HCT116 (cell line): ENCODE measurements at regions not wholly inside any gene's neighbourhood (a gene's known extent, or its start where the extent isn't known, plus 50 kb on each side); places are given as distances from the start of the nearest gene placed in this dataset.

Experiments used
- ATAC-seq: fragments of 200-7000 bp; cut with Tn5 transposase; 2 replicates; pipeline ENCODE4 v1.9.1; 2020; ENCODE audit warnings: mild to moderate bottlenecking, moderate library complexity
- BruUV-seq: library from RNA; stranded (reverse); fragments of 400-500 nt; replicated peaks from 2 replicates; lab custom pipeline; 2021; lab: Mats Ljungman, UMichigan
- CTCF ChIA-PET: fragments of 300-600 bp; sonication (Branson Sonifier 250); formaldehyde crosslinking; loops from one replicate; lab custom pipeline; 2021; ENCODE audit warnings: antibody characterized with exemption; lab: Charles Lee
- POLR2A ChIA-PET: fragments of 300-600, 350-600 bp; sonication (Branson Sonifier 250); formaldehyde crosslinking; loops from one replicate; lab custom pipeline; 2021; ENCODE audit warnings: antibody characterized with exemption; lab: Charles Lee
- RAD21 ChIA-PET, 2 experiments: fragments of 300-600 bp; sonication (Branson Sonifier 250); formaldehyde crosslinking; loops; one replicate each; lab custom pipeline; 2023; ENCODE audit warnings: low total read pairs in 2 of 2; ENCODE audit not compliant: uncharacterized antibody in 2 of 2, unreplicated experiment in 2 of 2, low non-redundant PET in 1 of 2; lab: Charles Lee
- DNase-seq: peaks from one replicate; pipeline ENCODE4 v3.0.0-alpha.2; 2010; ENCODE audit warnings: low read depth, low spot score
- H2AFZ ChIP-seq: fragments of 200-600 bp; shearing (Covaris generic), sonication (generic); 2 replicates; pipeline ENCODE4 v1.6.1; 2017; ENCODE audit warnings: low read depth, mixed run types, mixed read lengths, antibody characterized with exemption, low read length; ENCODE audit not compliant: poor library complexity, severe bottlenecking
- H3K27ac ChIP-seq: 2 replicates; pipeline ENCODE4 v1.5.1; 2012; ENCODE audit warnings: low read depth, low read length
- H3K27me3 ChIP-seq: fragments of 200-600 bp; sonication (generic); 2 replicates; pipeline ENCODE4 v1.6.1; 2016; ENCODE audit warnings: mixed run types, low read length, mixed read lengths; ENCODE audit not compliant: insufficient read depth
- H3K36me3 ChIP-seq, 2 experiments: fragments of 200-500 bp in 1 of 2; fragments of 200-600 bp in 1 of 2; sonication (Bioruptor generic) in 1 of 2; sonication (generic) in 1 of 2; 2 replicates each; pipeline versions ENCODE4 v1.5.1 to v1.6.1; 2014 to 2016; ENCODE audit warnings: low read length in 2 of 2, inconsistent platforms in 1 of 2, mixed read lengths in 1 of 2, mixed run types in 1 of 2; ENCODE audit not compliant: insufficient read depth in 2 of 2, control insufficient read depth in 1 of 2
- H3K4me1 ChIP-seq, 2 experiments: fragments of 200-600 bp in 1 of 2; sonication (generic) in 1 of 2; 2 replicates each; pipeline versions ENCODE4 v1.5.1 to v1.6.1; 2012 to 2017; ENCODE audit warnings: low read length in 2 of 2, inconsistent platforms in 1 of 2, mild to moderate bottlenecking in 1 of 2, mixed read lengths in 1 of 2, mixed run types in 1 of 2, moderate library complexity in 1 of 2; ENCODE audit not compliant: insufficient read depth in 2 of 2, control insufficient read depth in 1 of 2
- H3K4me2 ChIP-seq: fragments of 200-600 bp; sonication (generic); 2 replicates; pipeline ENCODE4 v1.6.1; 2017; ENCODE audit warnings: mixed run types, low read length, mixed read lengths
- H3K4me3 ChIP-seq, 2 experiments: fragments of 200-600 bp in 1 of 2; sonication (generic) in 1 of 2; replicated peaks in 1 of 2; 2 replicates each; pipeline ENCODE4 v1.5.1; 2011 to 2016; ENCODE audit warnings: low read length in 2 of 2, control low read depth in 1 of 2, low read depth in 1 of 2, mild to moderate bottlenecking in 1 of 2, mixed read lengths in 1 of 2, mixed run types in 1 of 2
- H3K79me2 ChIP-seq: fragments of 200-600 bp; sonication (generic); 2 replicates; pipeline ENCODE4 v1.6.1; 2017; ENCODE audit warnings: mild to moderate bottlenecking, mixed run types, low read length, moderate library complexity, mixed read lengths; ENCODE audit not compliant: insufficient read depth
- H3K9ac ChIP-seq: fragments of 200-600 bp; sonication (generic); 2 replicates; pipeline ENCODE4 v1.6.1; 2016; ENCODE audit warnings: low read length, mixed read lengths
- H3K9me2 ChIP-seq: fragments of 200-600 bp; sonication (generic), shearing (Covaris generic); 2 replicates; pipeline ENCODE4 v1.6.1; 2017; ENCODE audit warnings: mixed run types, mild to moderate bottlenecking, moderate library complexity; ENCODE audit not compliant: insufficient read depth
- H3K9me3 ChIP-seq, 2 experiments: fragments of 200-500 bp in 1 of 2; fragments of 200-600 bp in 1 of 2; sonication (Bioruptor generic) in 1 of 2; sonication (generic) in 1 of 2; 2 replicates each; pipeline ENCODE4 v1.6.1; 2014 to 2017; ENCODE audit warnings: low read length in 2 of 2, mixed read lengths in 2 of 2, inconsistent platforms in 1 of 2, low read depth in 1 of 2, mild to moderate bottlenecking in 1 of 2, mixed run types in 1 of 2, moderate library complexity in 1 of 2; ENCODE audit not compliant: control insufficient read depth in 1 of 2, insufficient read depth in 1 of 2
- H4K20me1 ChIP-seq: fragments of 200-600 bp; sonication (generic), shearing (Covaris generic); 2 replicates; pipeline ENCODE4 v1.6.1; 2017; ENCODE audit warnings: mixed run types, mild to moderate bottlenecking, moderate library complexity; ENCODE audit not compliant: insufficient read depth
- CBX3 ChIP-seq: IDR thresholded peaks from 2 replicates; pipeline ENCODE4 v1.6.1; 2012; ENCODE audit warnings: low read depth
- CEBPB ChIP-seq: IDR thresholded peaks from 2 replicates; pipeline ENCODE4 v1.6.1; 2012; ENCODE audit warnings: low read depth
- EGR1 ChIP-seq: IDR thresholded peaks from 2 replicates; pipeline ENCODE4 v1.6.1; 2012; ENCODE audit warnings: low read depth
- ELF1 ChIP-seq: IDR thresholded peaks from 2 replicates; pipeline ENCODE4 v1.6.1; 2012; ENCODE audit warnings: low read depth, borderline replicate concordance
- EZH2phosphoT487 ChIP-seq: fragments of 200-600 bp; IDR thresholded peaks from 2 replicates; pipeline ENCODE4 v1.6.1; 2018; ENCODE audit warnings: antibody characterized with exemption, borderline replicate concordance
- FOSL1 ChIP-seq: IDR thresholded peaks from 2 replicates; pipeline ENCODE4 v1.6.1; 2012; ENCODE audit warnings: low read depth
- JUND ChIP-seq: IDR thresholded peaks from 2 replicates; pipeline ENCODE4 v1.6.1; 2012
- MAX ChIP-seq: IDR thresholded peaks from 2 replicates; pipeline ENCODE4 v1.6.1; 2012
- POLR2A ChIP-seq: IDR thresholded peaks from 2 replicates; pipeline ENCODE4 v1.7.0; 2011; ENCODE audit warnings: borderline replicate concordance; ENCODE audit not compliant: insufficient read depth, insufficient read length; ENCODE audit errors: extremely low read depth
- POLR2AphosphoS5 ChIP-seq: IDR thresholded peaks from 2 replicates; pipeline ENCODE4 v1.6.1; 2011; ENCODE audit warnings: mild to moderate bottlenecking, low read depth, low read length, moderate library complexity
- RAD21 ChIP-seq: IDR thresholded peaks from 2 replicates; pipeline ENCODE4 v1.6.1; 2012; ENCODE audit warnings: low read depth, mild to moderate bottlenecking
- REST ChIP-seq: IDR thresholded peaks from 2 replicates; pipeline ENCODE4 v1.6.1; 2012; ENCODE audit warnings: low read depth
- SIN3A ChIP-seq: IDR thresholded peaks from 2 replicates; pipeline ENCODE4 v1.6.1; 2012; ENCODE audit warnings: low read depth
- SRF ChIP-seq: IDR thresholded peaks from 2 replicates; pipeline ENCODE4 v1.6.1; 2012; ENCODE audit warnings: low read depth
- TCF7L2 ChIP-seq: IDR thresholded peaks from 2 replicates; pipeline ENCODE4 v1.7.0; 2011; ENCODE audit warnings: borderline replicate concordance, inconsistent platforms; ENCODE audit not compliant: insufficient read depth, insufficient read length; ENCODE audit errors: extremely low read depth
- ZBTB33 ChIP-seq: IDR thresholded peaks from 2 replicates; pipeline ENCODE4 v1.6.1; 2011; ENCODE audit warnings: mild to moderate bottlenecking, low read length, moderate library complexity; ENCODE audit not compliant: insufficient replicate concordance; ENCODE audit errors: extremely low read depth
- ZFX ChIP-seq: fragments of 450-650 bp; IDR thresholded peaks from 2 replicates; pipeline ENCODE4 v1.6.1; 2017
- ZNF274 ChIP-seq: fragments of 200-500 bp; sonication (Bioruptor generic); IDR thresholded peaks from 2 replicates; pipeline ENCODE4 v1.6.1; 2014; ENCODE audit warnings: mild to moderate bottlenecking, low read depth, low read length, inconsistent platforms
- intact Hi-C: fragments of 100-400 bp; cut with micrococcal nuclease; formaldehyde crosslinking; loops from 2 replicates; pipeline ENCODE4 v1.10.0; 2022

- Histone ChIP-seq H2AFZ (no peak overlapping the region), H3K9ac (no peak overlapping the region), H3K4me1 (peaks cover 34 to 44% of the 10 kb centered on the region in 2 experiments), H3K36me3 (no peaks in the 10 kb centered on the region), H3K9me2 (no peaks in the 10 kb centered on the region), H3K79me2 (no peaks in the 10 kb centered on the region), H3K4me3 (no peak overlapping the region), H3K27me3 (no peaks in the 10 kb centered on the region), H3K9me3 (no peaks in the 10 kb centered on the region), H3K4me2 (no peak overlapping the region), H3K27ac (no peak overlapping the region), H4K20me1 (no peaks in the 10 kb centered on the region)
- CTCF ChIA-PET = no interaction called here
- RAD21 ChIA-PET = no interaction called here
- no TSS peak for BruUV-seq
- no peak for TF ChIP-seq REST
- TF ChIP-seq ZBTB33 = no peak
- TF ChIP-seq MAX = no peak
- TF ChIP-seq ELF1 = no peak
- TF ChIP-seq SRF = no peak
- TF ChIP-seq SIN3A = no peak
- TF ChIP-seq ZFX = no peak
- no peak for TF ChIP-seq JUND
- TF ChIP-seq POLR2A = no peak
- no peak for TF ChIP-seq FOSL1
- no peak for TF ChIP-seq CEBPB
- no peak for TF ChIP-seq EGR1
- TF ChIP-seq TCF7L2 = no peak
- TF ChIP-seq POLR2AphosphoS5 = no peak
- no peak for TF ChIP-seq RAD21
- TF ChIP-seq CBX3 = no peak
- TF ChIP-seq EZH2phosphoT487 = no peak
- TF ChIP-seq ZNF274 = no peak
- ATAC-seq (no peak), DNase-seq (no peak)
- intact Hi-C loops = no loop called here
- POLR2A ChIA-PET = interaction anchor here (0.6 to 1.3 kb wide), 2 partner anchors 7 to 218 kb away, joined by 3 to 5 read pairs; no protein-coding TSS in a partner anchor
Measured at GRCh38 chr17:72378414-72379390, 257.9 kb downstream of the SOX9 start.
